GM10266 (cell line): ENCODE measurements at regions not wholly inside any gene's neighbourhood (a gene's known extent, or its start where the extent isn't known, plus 50 kb on each side); places are given as distances from the start of the nearest gene placed in this dataset.
"Not testable (repeated sequence)": the region's sequence is repeated elsewhere in the genome, so short reads cannot be mapped to it uniquely, and the experiment has no call there.

Source experiments
- DNase-seq: peaks from one replicate; pipeline ENCODE4 v3.0.0; 2012; ENCODE audit errors: extremely low spot score
- CTCF ChIP-seq: IDR thresholded peaks from 2 replicates; pipeline ENCODE4 v1.5.1; 2012; ENCODE audit warnings: mild to moderate bottlenecking, low read depth; ENCODE audit not compliant: control insufficient read depth, insufficient read depth; ENCODE audit errors: missing control alignments

- no peak for TF ChIP-seq CTCF
- DNase-seq: no peak
Measured at GRCh38 chr11:80719292-80719646, 1278.4 kb upstream of the TENM4 start.

DNA sequence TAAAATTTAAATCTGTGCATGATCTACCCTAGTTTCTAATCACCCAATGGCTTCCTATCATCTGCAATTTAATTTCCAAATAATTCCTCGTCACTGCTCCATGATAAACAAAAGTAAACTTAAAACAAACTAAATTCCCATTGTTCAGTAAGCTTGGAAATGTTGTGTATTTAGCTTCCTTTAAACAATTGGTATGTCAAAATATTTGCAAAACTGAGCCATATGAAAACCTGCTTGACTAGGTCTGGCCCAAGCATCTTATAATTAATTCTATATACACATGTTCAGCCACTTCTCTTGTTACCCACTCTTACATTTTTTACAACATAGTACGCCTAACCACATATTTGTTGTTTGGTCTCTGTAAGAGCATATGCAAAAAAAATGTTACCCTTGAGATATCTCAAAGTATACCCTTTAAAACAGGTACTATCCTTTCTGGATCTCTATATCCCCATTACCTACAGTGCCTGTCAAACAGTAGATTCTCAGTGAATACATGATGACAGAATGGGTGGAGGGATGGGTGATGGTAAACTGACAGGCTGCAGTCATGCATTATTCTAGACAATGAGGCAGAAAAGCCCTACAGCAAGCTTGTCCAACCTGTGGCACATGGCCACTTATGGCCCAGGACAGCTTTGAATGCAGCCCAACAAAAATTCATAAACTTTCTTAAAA is 1277.9 kb upstream of the TENM4 start:
- DNase-seq: no peak
- no peak for TF ChIP-seq CTCF

GRCh38 chr11:80702264-80702663 is 1261.4 kb upstream of the TENM4 start:
- no peak for DNase-seq

GRCh38 chr11:80700386-80700785 is 1259.6 kb upstream of the TENM4 start:
- TF ChIP-seq CTCF: no peak

More at GRCh38 chr11:80702264-80702663, 1261.4 kb upstream of the TENM4 start:
- no peak for TF ChIP-seq CTCF

DNA sequence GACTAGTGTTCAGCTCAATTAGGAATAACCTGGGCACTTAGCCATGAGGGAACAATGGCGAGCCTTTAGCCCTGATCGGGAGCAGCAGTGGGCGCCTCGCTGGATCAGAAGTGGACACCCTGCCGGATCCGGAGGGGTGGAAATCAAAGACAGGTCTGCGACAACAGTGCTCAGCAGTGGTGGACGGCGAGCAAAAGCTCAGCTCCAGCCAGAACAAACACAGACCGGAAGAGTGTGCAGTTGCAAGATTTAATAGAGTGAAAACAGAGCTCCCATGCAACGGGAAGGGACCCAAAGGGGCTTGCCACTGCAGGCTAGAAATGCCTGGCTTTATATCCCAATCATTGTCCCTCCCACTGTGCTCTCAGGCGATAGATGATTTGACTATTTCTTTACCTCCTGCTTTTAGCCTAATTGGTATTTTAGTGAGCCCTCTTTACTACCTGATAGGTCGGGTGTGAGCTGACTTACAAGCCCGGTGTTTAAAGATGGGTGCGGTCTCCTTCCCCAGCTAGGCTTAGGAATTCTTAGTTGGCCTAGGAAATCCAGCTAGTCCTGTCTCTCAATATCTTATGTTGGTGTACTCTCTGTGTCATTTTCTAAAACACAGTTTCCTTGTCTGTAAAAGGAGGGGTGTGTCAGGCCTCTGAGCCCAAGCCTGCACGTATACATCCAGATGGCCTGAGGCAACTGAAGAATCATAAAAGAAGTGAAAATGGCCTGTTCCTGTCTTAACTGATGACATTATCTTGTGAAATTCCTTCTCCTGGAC is 1258.8 kb upstream of the TENM4 start:
- not testable (repeated sequence) for DNase-seq

More at GRCh38 chr11:80700386-80700785, 1259.6 kb upstream of the TENM4 start:
- DNase-seq: no peak

DNA sequence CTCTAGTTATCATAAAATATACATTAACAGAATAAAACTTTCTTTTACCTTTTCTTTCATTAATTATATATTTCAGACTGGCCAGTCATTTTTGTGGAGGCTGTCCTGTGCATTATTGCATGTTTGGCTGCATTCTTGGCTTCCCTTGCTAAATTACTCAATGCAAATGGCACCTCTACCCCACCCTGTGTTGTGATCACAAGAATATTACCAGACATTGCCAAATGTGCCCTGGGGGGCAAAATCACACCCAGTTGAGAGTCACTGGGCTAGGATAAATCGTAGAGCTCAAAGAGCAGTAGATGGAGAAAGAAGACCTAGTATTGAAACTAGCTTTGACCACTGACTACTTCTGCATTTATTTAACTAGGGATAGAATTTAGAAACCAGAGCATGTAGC is 1257.8 kb upstream of the TENM4 start:
- TF ChIP-seq CTCF: no peak
- DNase-seq: no peak

- TF ChIP-seq CTCF: no peak
Measured at GRCh38 chr11:80694385-80694784, 1253.6 kb upstream of the TENM4 start.

More at GRCh38 chr11:80694385-80694784, 1253.6 kb upstream of the TENM4 start:
- no peak for DNase-seq
